ENCODE measurements at regions not wholly inside any gene's neighbourhood (a gene's known extent, or its start where the extent isn't known, plus 50 kb on each side); places are given as distances from the start of the nearest gene placed in this dataset.

DNA sequence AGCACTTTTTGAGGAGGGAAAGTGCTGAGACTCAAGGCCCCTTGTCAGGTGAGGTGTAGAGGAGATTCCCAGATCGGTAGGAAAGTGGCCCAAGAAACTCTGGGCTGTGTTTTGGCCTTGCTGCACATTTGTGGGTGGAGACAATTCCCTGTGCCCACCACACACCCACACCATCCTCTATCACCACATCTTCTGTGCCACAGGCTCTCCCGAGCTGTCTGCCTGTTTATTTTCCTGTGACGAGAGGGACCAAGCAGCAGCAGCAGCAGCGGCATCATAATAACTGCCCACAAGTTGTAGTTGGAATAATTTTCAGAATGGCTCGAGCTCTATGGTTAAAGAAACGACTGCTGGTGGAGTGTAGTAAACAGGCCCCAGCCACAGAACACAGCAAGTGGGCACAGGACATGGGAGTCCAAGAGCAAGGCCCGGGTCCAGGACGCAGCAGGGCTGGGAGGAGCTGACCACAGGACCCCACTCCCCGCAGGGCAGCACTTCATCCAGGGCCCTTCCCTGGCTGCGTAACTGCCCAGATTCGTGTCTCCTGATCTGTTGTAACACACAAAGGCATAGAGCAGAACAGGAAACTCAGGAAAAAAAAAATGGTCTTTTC lies 55.6 kb upstream of the BCL2L14 start:
- TF ChIP-seq, protein P1, sequence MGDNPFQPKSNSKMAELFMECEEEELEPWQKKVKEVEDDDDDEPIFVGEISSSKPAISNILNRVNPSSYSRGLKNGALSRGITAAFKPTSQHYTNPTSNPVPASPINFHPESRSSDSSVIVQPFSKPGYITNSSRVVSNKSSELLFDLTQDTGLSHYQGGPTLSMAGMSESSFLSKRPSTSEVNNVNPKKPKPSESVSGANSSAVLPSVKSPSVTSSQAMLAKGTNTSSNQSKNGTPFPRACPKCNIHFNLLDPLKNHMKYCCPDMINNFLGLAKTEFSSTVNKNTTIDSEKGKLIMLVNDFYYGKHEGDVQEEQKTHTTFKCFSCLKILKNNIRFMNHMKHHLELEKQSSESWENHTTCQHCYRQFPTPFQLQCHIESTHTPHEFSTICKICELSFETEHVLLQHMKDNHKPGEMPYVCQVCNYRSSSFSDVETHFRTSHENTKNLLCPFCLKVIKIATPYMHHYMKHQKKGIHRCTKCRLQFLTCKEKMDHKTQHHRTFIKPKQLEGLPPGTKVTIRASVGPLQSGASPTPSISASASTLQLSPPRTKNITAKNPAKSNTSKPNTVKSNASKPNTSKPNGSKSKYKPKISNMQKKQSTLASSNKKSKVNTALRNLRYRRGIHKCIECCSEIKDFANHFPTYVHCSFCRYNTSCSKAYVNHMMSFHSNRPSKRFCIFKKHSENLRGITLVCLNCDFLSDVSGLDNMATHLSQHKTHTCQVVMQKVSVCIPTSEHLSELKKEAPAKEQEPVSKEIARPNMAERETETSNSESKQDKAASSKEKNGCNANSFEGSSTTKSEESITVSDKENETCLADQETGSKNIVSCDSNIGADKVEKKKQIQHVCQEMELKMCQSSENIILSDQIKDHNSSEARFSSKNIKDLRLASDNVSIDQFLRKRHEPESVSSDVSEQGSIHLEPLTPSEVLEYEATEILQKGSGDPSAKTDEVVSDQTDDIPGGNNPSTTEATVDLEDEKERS (tag by site-specific recombination; IDR thresholded peaks at IDR 0.05), result no peak
- TF ChIP-seq, protein P2, sequence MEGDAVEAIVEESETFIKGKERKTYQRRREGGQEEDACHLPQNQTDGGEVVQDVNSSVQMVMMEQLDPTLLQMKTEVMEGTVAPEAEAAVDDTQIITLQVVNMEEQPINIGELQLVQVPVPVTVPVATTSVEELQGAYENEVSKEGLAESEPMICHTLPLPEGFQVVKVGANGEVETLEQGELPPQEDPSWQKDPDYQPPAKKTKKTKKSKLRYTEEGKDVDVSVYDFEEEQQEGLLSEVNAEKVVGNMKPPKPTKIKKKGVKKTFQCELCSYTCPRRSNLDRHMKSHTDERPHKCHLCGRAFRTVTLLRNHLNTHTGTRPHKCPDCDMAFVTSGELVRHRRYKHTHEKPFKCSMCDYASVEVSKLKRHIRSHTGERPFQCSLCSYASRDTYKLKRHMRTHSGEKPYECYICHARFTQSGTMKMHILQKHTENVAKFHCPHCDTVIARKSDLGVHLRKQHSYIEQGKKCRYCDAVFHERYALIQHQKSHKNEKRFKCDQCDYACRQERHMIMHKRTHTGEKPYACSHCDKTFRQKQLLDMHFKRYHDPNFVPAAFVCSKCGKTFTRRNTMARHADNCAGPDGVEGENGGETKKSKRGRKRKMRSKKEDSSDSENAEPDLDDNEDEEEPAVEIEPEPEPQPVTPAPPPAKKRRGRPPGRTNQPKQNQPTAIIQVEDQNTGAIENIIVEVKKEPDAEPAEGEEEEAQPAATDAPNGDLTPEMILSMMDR (tag by site-specific recombination; IDR thresholded peaks at IDR 0.05), result no peak
- TF ChIP-seq ZNF501 (tag by site-specific recombination; IDR thresholded peaks at IDR 0.05) (no peak), ZNF292 (tag by site-specific recombination; IDR thresholded peaks at IDR 0.05; ENCODE audit: borderline replicate concordance, low read depth) (no peak), ZNF274 (IDR thresholded peaks at IDR 0.05; ENCODE audit: low read length) (no peak), ZNF274 (tag by site-specific recombination; IDR thresholded peaks at IDR 0.05; ENCODE audit: borderline replicate concordance) (no peak), ZNF660 (tag by site-specific recombination; IDR thresholded peaks at IDR 0.05) (no peak), GLIS2 (tag by site-specific recombination; IDR thresholded peaks at IDR 0.05) (no peak), ZNF48 (tag by site-specific recombination; IDR thresholded peaks at IDR 0.05) (no peak), YY1 (tag by site-specific recombination; IDR thresholded peaks at IDR 0.05) (no peak)
